PC-3 (cell line): ENCODE measurements at regions not wholly inside any gene's neighbourhood (a gene's known extent, or its start where the extent isn't known, plus 50 kb on each side); places are given as distances from the start of the nearest gene placed in this dataset.

Source experiments
- ATAC-seq: fragments of 200-7000 bp; cut with Tn5 transposase; 2 replicates; pipeline ENCODE4 v1.9.1; 2020; ENCODE audit warnings: mild to moderate bottlenecking, moderate library complexity
- BruUV-seq: library from RNA; stranded (reverse); fragments of 400-500 nt; replicated peaks from 2 replicates; lab custom pipeline; 2021; lab: Mats Ljungman, UMichigan
- CTCF ChIA-PET: fragments of 300-600 bp; sonication (Branson Sonifier 250); formaldehyde crosslinking; loops from one replicate; lab custom pipeline; 2022; ENCODE audit warnings: antibody characterized with exemption; lab: Charles Lee
- POLR2A ChIA-PET: fragments of 300-600 bp; sonication (Branson Sonifier 250); formaldehyde crosslinking; loops from one replicate; lab custom pipeline; 2022; ENCODE audit warnings: antibody characterized with exemption; ENCODE audit not compliant: unreplicated experiment; lab: Charles Lee
- DNase-seq: peaks from one replicate; pipeline ENCODE4 v3.0.0-alpha.2; 2015
- H2AFZ ChIP-seq: fragments of 300-600 bp; sonication (generic); 2 replicates; pipeline ENCODE4 v1.6.0; 2016; ENCODE audit warnings: antibody characterized with exemption, low read length
- H3F3A ChIP-seq: fragments of 300-600 bp; sonication (generic); one replicate; pipeline ENCODE4 v1.6.0; 2017; ENCODE audit warnings: antibody characterized with exemption, low read length, control low read depth, mild to moderate bottlenecking; ENCODE audit not compliant: unreplicated experiment
- H3K27ac ChIP-seq: fragments of 300-600 bp; sonication (generic); 2 replicates; pipeline ENCODE4 v1.5.1; 2016; ENCODE audit warnings: mild to moderate bottlenecking, low read length
- H3K27me3 ChIP-seq: fragments of 300-600 bp; sonication (generic); 2 replicates; pipeline ENCODE4 v1.6.1; 2016; ENCODE audit warnings: low read length, mixed read lengths
- H3K36me3 ChIP-seq: fragments of 300-600 bp; sonication (generic); 2 replicates; pipeline ENCODE4 v1.6.1; 2016; ENCODE audit warnings: low read depth, mixed run types, low read length, mixed read lengths
- H3K4me1 ChIP-seq: fragments of 300-600 bp; sonication (generic); 2 replicates; pipeline ENCODE4 v1.5.1; 2016; ENCODE audit warnings: low read length; ENCODE audit not compliant: insufficient read depth
- H3K4me2 ChIP-seq: fragments of 300-600 bp; sonication (generic); 2 replicates; pipeline ENCODE4 v1.6.0; 2016; ENCODE audit warnings: low read length
- H3K4me3 ChIP-seq: fragments of 300-600 bp; sonication (generic); 2 replicates; pipeline ENCODE4 v1.5.1; 2016; ENCODE audit warnings: mild to moderate bottlenecking, low read length, mixed read lengths
- H3K79me2 ChIP-seq: fragments of 300-600 bp; sonication (generic); 2 replicates; pipeline ENCODE4 v1.6.1; 2017; ENCODE audit warnings: low read length, mixed read lengths
- H3K9ac ChIP-seq: fragments of 300-600 bp; sonication (generic); 2 replicates; pipeline ENCODE4 v1.6.0; 2016; ENCODE audit warnings: mild to moderate bottlenecking, low read length
- H3K9me2 ChIP-seq: fragments of 300-600 bp; sonication (generic); replicated peaks from 2 replicates; pipeline ENCODE4 v1.6.1; 2016; ENCODE audit warnings: mixed run types, low read length, mixed read lengths
- H3K9me3 ChIP-seq: fragments of 300-600 bp; sonication (generic); 2 replicates; pipeline ENCODE4 v1.6.1; 2016; ENCODE audit warnings: low read length, mixed read lengths
- H4K20me1 ChIP-seq: fragments of 300-600 bp; sonication (generic); 2 replicates; pipeline ENCODE4 v1.6.1; 2016; ENCODE audit warnings: low read length, mixed read lengths
- CTCF ChIP-seq: fragments of 300-600 bp; sonication (generic); conservative IDR thresholded peaks from 2 replicates; pipeline ENCODE4 v1.5.1; 2017; ENCODE audit warnings: antibody characterized with exemption, low read depth, mild to moderate bottlenecking, low read length
- EZH2 ChIP-seq: fragments of 300-600 bp; sonication (generic); IDR thresholded peaks from one replicate; pipeline ENCODE4 v1.6.1; 2017; ENCODE audit warnings: antibody characterized with exemption, mild to moderate bottlenecking, low read length; ENCODE audit not compliant: unreplicated experiment
- EZH2phosphoT487 ChIP-seq: fragments of 300-600 bp; sonication (generic); IDR thresholded peaks from 2 replicates; pipeline ENCODE4 v1.6.1; 2018; ENCODE audit warnings: mild to moderate bottlenecking, antibody characterized with exemption, low read length, borderline replicate concordance
- intact Hi-C: fragments of 100-400 bp; cut with micrococcal nuclease; formaldehyde crosslinking; loops from 2 replicates; pipeline ENCODE4 v1.9.0; 2023

- H3K36me3 ChIP-seq: no peaks in the 10 kb centered on the region
- H3K4me3 ChIP-seq: no peak overlapping the region
- H3K9me3 ChIP-seq: no peaks in the 10 kb centered on the region
- no peaks in the 10 kb centered on the region for H3K79me2 ChIP-seq
- H3K9me2 ChIP-seq: no peaks in the 10 kb centered on the region
- no peaks in the 10 kb centered on the region for H4K20me1 ChIP-seq
- intact Hi-C loops: loop anchor here (10.0 kb wide), 2 partner anchors 166 to 1024 kb away; partner anchors contain the start of gene ZBED5
- peak; percentile 50; the same call in 1 of the 2 replicates for ATAC-seq
- no peak overlapping the region for H3K9ac ChIP-seq
- H3F3A ChIP-seq: no peaks in the 10 kb centered on the region
- H3K4me1 ChIP-seq: no peaks in the 10 kb centered on the region; the same call in 1 of the 2 replicates
- 0 out of 2 replicates have a peak overlapping the region, but pooled peaks have one; percentile 16 for H2AFZ ChIP-seq
- ChIA-PET CTCF (interaction anchor here (0.6 to 2.1 kb wide), 4 partner anchors 10 to 767 kb away, joined by 3 to 47 read pairs (median 6); no protein-coding TSS in a partner anchor), POLR2A (no interaction called here)
- TF ChIP-seq EZH2: no peak
- TF ChIP-seq EZH2phosphoT487: no peak
- TF ChIP-seq CTCF: no peak
- H3K27ac ChIP-seq: no peak overlapping the region
- no peaks in the 10 kb centered on the region for H3K27me3 ChIP-seq
- no TSS peak for BruUV-seq
- DNase-seq: peak; percentile 32
- no peak overlapping the region for H3K4me2 ChIP-seq
Observed at GRCh38 chr11:11020747-11021149, 162.9 kb upstream of the ZBED5 start.

GRCh38 chr11:11020219-11020726 lies 162.4 kb upstream of the ZBED5 start:
- Histone ChIP-seq H3K4me1 (no peaks in the 10 kb centered on the region; the same call in 1 of the 2 replicates), H3K9ac (no peak overlapping the region), H4K20me1 (no peaks in the 10 kb centered on the region), H3K9me2 (no peaks in the 10 kb centered on the region), H3K36me3 (no peaks in the 10 kb centered on the region), H3K4me2 (no peak overlapping the region), H3K9me3 (no peaks in the 10 kb centered on the region), H3K79me2 (no peaks in the 10 kb centered on the region), H3K27ac (no peak overlapping the region), H3K27me3 (no peaks in the 10 kb centered on the region), H2AFZ (0 out of 2 replicates have a peak overlapping the region, but pooled peaks have one; percentile 16), H3F3A (no peaks in the 10 kb centered on the region), H3K4me3 (no peak overlapping the region)
- ATAC-seq (no peak), DNase-seq (no peak)
- no TSS peak for BruUV-seq
- ChIA-PET CTCF (interaction anchor here (1.2 to 2.1 kb wide), 3 partner anchors 10 to 250 kb away, joined by 4 to 47 read pairs (median 7); no protein-coding TSS in a partner anchor), POLR2A (no interaction called here)
- intact Hi-C loops: loop anchor here (10.0 kb wide), 2 partner anchors 165 to 1025 kb away; partner anchors contain the start of gene ZBED5
- TF ChIP-seq CTCF (no peak), EZH2phosphoT487 (no peak), EZH2 (no peak)

- Histone ChIP-seq H2AFZ (no peak overlapping the region), H4K20me1 (no peaks in the 10 kb centered on the region), H3K27ac (no peak overlapping the region), H3K9me3 (no peaks in the 10 kb centered on the region), H3K36me3 (no peaks in the 10 kb centered on the region), H3K9ac (no peak overlapping the region), H3K4me2 (no peak overlapping the region), H3K79me2 (no peaks in the 10 kb centered on the region), H3F3A (no peaks in the 10 kb centered on the region), H3K27me3 (no peaks in the 10 kb centered on the region), H3K4me3 (no peak overlapping the region), H3K4me1 (no peaks in the 10 kb centered on the region), H3K9me2 (no peaks in the 10 kb centered on the region)
- intact Hi-C loops: no loop called here
- no peak for ATAC-seq
- ChIA-PET CTCF (no interaction called here), POLR2A (no interaction called here)
- BruUV-seq: no TSS peak
- TF ChIP-seq EZH2phosphoT487: no peak
- no peak for TF ChIP-seq CTCF
- no peak for TF ChIP-seq EZH2
- no peak for DNase-seq
Observed at GRCh38 chr11:11016943-11017342, 159.1 kb upstream of the ZBED5 start.
